ENCODE measurements at regions not wholly inside any gene's neighbourhood (a gene's known extent, or its start where the extent isn't known, plus 50 kb on each side); places are given as distances from the start of the nearest gene placed in this dataset.
A peak's percentile ranks its signal among the peaks of the same experiment; 100 is the strongest.
"Not testable (repeated sequence)": the region's sequence is repeated elsewhere in the genome, so short reads cannot be mapped to it uniquely, and the experiment has no call there.

DNA sequence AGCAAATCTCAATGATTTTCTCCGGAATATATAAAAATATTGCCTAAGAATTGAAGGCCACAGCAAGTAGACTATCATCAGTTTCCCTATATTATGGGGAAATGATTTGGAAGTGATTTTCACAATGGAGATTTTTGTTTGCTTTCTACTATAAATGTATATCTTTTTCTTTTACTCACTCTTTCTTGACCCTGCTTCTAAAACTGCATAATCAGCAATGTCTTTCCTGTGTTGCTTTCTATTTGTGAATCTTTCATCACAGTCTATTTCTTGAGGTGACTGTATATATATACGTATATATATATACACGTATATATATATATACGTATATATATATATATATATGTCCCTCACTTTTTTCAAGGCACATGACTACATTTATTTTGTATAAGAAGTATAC is 622.6 kb downstream of the DTWD2 start:
- DNase-seq: no peak

DNA sequence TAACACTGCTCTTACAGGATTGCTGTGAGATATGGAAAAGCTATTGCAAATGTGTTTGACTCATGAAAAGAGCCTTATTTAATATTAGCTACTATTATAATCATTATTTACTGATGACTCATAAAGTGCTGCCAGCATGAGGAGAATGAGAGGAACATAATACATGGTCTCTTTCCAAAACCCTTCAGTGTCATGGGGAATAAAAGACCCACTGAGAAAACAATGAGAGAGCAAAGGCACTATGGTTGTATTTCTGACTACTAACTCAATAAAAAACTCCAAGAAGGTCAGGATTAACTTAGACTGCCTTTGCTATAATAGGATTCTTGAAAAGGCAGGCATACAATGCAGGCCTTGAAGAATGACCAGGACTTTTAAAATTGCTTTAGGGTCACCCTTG is 633.5 kb downstream of the DTWD2 start:
- no peak for DNase-seq

DNA sequence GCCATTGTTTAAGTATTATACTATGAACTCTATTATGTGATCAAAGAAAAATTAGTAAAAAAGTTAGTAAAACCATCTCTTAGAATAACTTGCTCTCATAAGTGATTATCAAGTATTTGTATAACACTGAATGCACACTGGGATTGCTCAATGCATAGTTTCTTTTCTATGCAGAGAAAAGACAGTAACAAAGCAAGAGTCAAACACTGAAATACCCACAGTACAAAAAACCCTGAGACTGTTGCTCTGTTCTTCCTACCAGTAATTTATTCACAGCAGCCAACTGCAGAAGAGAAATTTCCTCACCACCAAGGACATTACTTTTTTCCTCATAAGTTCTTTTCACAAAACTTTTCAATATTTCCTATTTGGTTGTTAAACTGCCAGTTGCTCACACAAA is 634.4 kb downstream of the DTWD2 start:
- no peak for DNase-seq

DNA sequence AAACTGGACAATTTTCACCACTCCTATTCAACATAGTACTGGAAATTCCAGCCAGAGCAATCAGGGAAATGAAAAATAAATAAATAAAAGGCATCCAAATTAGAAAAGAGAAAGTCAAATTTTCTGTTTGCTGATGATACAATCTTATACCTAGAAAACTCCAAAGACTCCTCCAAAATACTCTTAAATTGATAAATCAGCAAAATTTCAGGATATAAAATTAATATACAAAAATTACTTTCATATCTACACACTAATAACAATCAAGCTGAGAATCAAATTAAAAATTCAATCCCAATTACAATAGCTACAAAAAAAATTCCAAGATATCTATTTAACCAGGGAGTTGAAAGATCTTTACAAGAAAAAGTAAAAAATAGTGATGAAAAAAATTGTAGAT is 651.9 kb downstream of the DTWD2 start:
- no peak for DNase-seq

DNA sequence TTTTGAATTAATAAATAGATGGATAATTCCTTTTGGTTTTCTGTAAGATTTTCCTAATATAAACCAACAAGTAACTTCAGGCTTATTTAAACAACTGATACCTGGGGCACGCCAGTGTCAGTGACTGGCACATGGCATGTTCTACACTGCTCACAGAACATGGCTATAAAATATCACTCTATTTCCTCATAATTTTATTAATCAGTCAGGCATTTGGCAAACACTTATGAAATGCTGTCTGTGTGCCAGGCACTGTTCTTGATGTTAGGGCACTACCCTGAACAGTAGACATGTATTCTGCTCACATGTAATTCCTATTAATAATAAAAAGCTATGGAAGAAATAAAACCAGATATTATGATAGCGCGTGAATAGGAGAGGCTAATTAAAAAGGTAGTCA is 661.0 kb downstream of the DTWD2 start:
- DNase-seq: no peak

DNA sequence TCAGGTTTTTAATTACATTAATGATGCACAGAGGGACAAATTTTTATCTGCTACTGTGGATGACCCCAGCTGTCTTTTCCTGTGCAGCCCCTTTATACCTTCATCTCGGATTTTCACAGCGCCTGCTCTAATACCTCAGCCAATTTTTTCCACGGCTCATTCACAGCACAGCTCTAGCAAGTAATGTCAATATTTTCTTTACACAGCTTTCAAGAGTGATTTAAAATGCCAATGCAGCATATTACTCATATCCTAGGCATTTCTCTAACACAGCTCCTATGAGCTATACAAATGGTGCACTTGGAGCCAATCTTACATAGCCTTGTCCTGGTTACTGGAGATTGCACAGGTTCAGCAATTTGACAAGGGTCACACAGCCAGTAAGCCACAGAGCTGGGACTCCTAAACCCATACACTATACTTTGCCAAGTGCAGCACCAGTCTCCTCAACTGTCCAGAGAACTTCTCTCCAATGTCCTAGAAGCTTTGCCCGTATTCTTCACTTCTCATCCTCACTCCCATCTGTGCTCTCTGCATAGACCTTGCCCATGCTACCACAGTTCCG is 661.8 kb downstream of the DTWD2 start:
- no peak for DNase-seq

DNA sequence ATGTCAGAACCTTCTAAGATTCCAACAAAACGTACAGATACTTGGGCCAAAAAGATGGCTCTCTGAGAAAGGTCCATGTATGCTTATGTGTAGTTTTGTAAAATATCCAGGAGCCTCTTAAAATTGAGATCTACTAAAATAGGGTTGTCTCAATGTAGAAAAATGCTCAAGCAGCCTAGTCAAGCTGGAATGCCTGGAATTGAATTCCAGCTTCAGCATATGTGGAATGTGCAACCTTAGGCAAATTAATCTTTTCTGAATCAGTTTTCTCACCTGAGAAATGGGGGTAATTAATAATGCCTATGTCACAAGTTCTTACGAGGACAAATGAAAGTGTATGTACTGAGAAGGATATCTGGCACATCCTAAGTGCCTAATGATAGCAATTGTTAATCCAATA is 662.4 kb downstream of the DTWD2 start:
- no peak for DNase-seq

DNA sequence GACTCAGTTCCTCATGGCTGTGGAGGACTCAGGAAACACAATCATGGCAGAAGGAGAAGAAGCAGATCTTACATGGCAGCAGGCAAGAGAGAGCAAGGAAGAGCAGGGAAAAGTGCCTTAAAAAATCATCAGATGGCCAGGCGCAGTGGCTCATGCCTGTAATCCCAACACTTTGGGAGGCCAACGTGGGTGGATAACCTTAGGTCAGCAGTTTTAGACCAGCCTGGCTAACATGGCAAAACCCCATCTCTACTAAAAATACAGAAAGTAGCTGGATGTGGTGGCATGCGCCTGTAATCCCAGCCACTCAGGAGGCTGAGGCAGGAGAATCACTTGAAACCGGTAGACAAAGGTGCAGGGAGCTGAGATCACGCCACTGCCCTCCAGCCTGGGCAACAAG is 664.6 kb downstream of the DTWD2 start:
- not testable (repeated sequence) for DNase-seq

DNA sequence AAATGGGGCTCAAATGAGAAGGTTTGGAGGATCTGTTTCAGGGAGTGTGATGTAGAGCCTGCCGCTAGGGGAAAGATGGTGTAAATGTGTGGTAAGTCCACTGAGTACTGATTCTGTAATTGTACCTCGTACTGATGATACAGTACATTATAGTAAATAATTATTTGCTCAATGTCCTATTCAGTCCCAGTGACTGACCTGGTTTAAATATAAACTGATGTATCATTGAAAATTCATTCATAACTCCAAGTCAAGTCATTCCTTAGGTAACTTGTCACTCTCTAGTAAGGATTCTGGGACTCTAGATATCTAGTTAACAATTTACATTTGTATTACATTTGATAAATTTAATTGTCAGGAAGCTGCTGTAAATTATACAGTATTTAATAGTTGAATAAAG is 667.3 kb downstream of the DTWD2 start:
- no peak for DNase-seq

DNA sequence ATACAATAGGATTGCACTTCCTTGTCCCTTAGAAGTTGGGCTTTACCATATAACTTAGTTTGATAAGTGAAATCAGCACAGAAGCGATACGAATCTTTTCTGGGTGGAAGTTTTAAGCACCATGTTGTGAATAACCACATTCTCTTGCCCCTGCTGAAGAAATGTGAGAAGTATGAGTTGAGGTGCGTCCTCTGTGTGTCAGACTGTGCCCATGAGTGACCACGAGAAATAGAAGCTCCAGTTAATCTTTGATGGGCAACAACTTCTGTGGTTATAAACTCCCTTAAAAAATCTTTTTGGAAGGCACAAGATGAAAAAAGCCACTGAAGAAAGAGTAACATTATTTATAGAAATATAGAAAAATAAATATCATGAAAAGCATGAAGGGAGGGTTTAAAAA is 668.2 kb downstream of the DTWD2 start:
- DNase-seq: no peak

DNA sequence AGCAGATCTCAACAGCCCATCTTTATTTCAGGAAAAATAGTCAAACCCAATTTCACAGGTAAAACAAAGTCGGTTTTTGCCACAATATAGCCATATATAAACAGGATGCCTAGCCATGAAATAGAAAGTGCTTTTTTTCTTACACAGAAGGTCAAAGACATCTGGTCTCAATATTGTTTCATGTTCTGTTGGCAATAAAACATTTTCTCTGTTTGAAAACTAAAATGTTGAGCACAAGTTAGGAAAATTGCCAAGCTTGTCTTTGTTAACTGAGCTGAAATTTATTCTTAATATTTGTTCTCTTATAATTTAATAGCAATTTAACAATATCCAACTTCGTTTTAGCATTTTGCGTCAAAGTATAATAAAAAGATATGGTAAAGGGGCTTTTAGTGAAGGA is 673.4 kb downstream of the DTWD2 start:
- DNase-seq: no peak

DNA sequence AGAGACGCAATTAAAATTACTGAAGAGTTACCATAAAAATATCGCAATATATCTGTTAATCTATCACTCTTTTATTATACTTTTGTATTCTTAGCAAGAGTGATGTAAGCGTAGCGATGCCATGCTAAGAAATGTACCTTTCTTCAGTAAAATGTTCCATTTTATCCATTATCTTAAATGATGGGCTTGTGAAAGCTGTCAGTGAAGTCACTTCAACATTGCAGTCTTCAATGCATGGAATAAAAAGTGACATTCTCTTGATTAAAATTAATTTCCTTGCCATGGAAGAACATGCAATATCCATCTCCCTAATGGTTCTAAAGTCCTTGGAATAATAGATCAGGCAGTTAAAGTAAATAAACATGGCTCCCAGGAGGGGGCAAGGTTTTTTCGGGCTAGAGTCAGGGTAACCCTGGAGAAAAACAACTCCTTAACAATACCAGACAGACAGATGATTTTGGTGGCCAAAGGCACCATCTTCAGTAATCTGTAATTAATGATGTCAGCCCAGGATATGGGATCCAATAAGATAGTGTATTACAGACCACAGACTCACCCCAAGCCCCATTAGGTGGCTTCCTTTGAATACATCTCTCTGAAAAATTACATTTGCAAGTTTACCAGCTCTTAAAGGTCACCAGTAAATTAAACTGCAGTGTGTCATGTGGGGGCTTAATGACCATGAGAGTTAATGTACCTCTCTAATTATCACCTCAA is 677.1 kb downstream of the DTWD2 start:
- DNase-seq: no peak

DNA sequence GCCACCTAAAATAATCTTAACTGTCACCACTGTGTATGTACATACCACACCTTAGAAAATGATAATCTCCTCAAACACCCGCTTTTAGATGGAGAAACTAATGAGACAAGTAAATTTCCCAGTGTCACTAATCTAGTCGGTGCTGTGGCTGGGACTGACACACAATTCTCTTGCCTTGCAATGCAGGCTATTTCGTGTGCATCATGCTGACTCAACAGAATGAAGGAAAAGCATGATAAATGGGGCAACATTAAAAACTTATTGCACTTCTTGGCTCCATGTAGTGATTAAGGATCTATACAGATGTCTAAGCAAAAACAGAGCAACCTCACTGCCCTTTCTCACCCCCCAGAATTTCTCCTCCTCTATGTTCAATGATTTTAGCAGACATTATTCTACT is 677.9 kb downstream of the DTWD2 start:
- DNase-seq: no peak

DNA sequence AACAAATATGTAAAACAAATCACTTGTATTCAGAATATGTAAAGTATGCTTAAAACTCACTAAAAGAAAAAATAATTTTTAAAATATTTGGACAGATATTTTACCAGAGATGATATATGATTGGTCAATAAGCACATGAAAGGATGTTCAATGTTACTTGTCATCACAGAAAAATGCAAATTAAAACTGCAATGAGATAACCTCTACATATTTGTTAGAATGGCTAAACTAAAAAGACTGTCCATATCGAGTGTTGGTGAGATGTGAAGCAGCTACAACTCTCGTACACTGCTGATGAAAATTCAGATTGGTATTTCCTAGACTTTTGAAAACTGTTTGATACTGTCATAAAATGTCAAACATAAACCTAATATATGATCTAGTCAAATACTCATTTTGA is 685.1 kb downstream of the DTWD2 start:
- no peak for DNase-seq

DNA sequence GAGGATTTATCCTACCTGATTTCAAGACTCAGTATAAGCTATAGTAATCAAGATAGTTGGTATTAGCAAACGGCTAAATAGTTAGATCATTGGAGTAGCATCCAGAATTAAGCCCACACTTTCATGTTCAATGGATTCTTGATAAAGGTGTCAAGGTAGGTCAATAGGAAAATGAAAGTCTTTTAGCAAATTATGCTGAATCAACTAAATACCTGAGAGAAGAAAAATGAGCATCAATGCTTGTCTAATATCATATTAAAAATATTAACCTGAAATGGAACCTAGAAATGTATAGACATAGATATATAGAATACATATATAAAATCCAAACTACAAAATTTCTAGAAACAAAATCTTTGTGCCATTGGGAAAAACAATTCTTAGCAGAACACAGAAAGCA is 685.6 kb downstream of the DTWD2 start:
- no peak for DNase-seq

DNA sequence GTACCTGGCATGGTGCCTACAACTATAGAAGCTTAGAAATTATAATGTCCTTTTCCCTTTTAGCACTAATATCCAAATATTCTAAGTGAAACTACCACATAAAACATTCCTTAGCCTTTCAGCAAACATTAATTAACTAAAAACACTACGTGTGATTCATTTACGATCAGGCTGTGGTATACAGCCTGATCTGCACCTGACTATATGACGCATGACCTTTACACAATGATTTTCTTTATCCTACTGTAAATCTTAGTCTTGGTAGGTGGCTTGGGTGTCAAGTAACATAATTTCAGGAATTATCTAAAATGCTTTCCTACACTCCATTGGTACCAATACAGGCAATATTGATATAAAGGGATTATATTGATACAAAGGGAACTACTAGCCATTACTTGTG is 686.7 kb downstream of the DTWD2 start:
- no peak for DNase-seq

DNA sequence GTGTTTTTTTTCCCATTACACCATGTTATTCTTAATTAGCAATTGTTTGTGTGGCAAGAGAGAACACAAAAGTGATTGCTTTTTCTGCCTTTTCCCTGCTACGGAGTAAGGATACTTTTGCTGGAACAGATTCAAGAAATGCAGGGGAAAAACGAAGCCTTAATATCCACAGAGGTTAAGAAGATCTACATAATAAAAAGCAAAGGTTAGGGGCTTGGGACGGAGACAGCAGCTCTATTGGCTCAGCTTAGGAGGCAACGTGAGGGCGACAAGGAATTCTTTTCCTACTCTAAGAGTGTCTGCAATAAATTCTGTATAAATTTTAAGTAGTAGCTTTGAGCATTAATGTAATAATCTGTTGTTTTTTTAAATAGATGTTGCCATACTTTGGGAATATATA is 693.3 kb downstream of the DTWD2 start:
- peak; percentile 0 for DNase-seq

DNA sequence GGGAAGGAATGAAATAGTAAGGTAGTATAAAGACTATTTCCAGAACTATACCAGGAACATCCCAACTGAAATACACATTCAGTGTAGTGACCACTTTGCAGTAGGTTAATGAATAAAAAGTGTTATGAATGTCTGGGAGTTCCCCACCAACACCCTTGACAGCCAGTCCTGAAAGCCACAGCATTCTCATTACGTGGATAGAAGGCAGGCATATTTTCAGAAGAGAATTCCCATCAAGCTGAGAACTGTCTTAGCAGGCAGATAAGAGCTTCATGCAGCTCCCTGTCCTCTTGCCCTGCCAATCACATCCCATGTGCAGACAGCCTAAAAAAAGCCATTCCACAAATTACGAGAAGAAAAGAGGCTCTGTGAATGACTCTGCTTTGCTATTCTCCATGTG is 695.0 kb downstream of the DTWD2 start:
- no peak for DNase-seq

DNA sequence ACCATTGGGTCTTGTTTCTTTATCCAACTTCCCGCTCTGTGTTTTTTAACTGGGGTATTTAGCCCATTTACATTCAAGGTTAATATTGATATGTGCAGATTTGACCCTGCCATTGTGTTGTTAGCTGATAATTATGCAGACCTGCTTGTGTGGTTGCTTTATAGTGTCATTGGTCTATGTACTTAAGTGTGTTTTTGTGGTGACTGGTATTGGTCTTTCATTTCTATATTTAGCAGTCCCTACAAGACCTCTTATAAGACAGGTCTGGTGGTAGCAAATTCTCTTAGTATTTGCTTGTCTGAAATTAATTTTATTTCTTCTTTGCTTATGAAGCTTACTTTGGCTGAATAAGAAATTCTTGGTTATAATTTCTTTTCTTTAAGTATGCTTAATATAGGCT is 698.1 kb downstream of the DTWD2 start:
- DNase-seq: no peak

DNA sequence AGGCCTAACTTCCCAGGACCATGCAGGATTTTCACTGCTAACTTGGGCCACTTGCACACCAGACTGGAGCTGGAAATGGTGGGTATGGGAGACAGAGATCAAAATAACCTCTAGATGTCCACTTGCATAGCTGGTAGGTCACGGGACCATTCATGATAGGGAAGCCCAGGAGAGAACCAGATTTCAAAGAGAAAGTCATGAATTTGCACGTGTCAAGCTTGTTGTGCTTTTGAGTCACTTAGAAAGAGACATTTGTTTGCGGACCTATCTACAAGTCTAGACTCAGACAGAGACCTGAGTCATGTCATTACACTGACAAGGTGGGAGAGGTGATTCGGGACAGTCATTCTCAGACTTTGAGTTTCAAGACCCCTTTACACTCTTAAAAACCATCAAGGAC is 704.1 kb downstream of the DTWD2 start:
- DNase-seq: not testable (repeated sequence)

DNA sequence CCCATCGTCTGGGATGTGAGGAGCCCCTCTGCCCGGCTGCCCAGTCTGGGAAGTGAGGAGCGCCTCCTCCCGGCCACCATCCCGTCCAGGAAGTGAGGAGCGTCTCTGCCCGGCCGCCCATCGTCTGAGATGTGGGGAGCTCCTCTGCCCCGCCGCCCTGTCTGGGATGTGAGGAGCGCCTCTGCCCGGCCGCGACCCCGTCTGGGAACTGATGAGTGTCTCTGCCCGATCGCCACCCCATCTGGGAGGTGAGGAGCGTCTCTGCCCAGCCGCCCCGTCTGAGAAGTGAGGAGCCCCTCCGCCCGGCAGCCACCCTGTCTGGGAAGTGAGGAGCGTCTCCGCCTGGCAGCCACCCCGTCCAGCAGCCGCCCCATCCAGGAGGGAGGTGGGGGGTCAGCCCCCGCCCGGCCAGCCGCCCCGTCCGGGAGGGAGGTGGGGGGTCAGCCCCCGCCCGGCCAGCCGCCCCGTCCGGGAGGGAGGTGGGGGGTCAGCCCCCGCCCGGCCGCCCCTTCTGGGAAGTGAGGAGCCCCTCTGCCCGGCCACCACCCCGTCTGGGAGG is 705.8 kb downstream of the DTWD2 start:
- DNase-seq: not testable (repeated sequence)

DNA sequence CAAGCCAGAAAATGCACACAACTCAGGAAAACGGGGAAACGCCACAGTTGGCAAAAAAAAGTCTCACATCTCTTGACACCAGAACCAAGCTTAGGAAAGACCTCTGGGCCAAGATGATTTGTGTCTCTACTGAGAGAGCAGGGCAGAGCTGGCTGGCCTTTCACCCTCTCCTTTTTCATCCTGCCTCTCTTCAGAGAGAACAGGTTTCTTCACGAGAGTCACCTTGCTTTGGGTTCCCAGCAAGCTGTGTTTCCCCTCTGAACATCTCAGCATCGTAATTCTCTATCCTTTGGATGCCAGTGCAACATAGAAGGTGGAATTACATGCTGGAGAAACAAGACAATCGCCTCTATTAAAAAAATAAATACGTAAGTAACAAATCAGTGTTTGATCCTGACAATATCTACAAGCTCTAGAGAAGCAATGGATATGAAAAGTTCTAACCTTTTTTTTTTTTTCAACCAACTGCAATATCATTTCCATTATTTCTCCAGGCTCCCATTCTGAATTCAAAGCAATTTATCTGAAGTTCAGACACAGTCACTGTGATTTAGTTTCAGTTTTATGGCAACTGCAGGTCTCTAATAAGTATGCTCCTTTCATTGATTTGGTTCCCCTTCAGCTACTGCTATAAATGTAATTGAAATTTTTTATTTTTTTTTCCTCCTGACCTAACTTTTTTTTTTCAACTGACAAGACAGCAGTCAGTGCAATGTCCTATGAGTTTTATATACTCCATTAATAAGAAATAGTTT is 708.6 kb downstream of the DTWD2 start:
- DNase-seq: no peak

DNA sequence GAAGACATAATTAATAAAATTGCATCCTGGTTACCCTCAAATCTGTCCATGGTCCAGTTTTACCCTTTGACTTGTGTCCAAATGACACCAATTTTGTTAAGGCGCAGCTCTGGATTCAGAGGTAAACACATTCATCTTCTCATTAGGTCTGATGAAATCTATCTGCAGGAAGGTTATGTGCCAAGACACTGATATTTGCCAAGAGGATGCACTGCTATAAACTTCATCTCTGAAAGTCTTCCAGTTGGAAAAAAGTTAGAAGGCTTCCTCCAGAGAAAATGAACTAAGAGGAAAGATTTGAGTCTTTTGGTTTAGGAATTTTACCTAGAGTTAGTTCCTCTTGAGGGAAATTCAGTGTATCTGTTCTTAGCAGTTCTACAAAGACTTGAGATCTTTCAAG is 717.8 kb downstream of the DTWD2 start:
- no peak for DNase-seq

DNA sequence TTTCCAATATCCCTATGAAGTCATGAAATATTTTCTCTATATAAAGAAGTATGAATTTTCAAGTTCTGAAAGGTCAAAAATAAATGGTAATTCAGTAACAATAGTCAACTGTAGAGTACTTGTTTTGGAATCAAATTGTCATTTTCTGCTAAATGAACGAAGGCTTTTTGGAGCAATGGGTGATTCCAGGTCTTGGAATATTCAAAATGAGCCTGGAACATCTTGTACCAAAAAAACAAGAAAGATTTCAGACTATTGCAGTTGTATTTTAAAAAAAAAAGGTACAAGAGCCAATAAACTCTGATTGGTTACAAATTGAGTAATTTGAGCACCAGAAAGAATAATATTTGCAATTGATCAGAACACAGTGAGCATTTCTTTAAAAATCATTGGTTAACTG is 730.1 kb downstream of the DTWD2 start:
- no peak for DNase-seq

Measured in NCI-H82 (cell line).